IMR-90 (cell line): ENCODE measurements at regions not wholly inside any gene's neighbourhood (a gene's known extent, or its start where the extent isn't known, plus 50 kb on each side); places are given as distances from the start of the nearest gene placed in this dataset.

Source experiments
- ATAC-seq: fragments of 200-7000 bp; cut with Tn5 transposase; 2 replicates; pipeline ENCODE4 v1.9.1; 2020; ENCODE audit warnings: low read depth, mild to moderate bottlenecking, moderate library complexity
- BruUV-seq: library from RNA; stranded (reverse); fragments of 400-500 nt; replicated peaks from 2 replicates; lab custom pipeline; 2021; lab: Mats Ljungman, UMichigan
- CTCF ChIA-PET: fragments of 300-600 bp; formaldehyde crosslinking; extraction: SDS; loops from one replicate; lab custom pipeline; 2021; ENCODE audit warnings: antibody characterized with exemption; lab: Yijun Ruan, JAX
- POLR2A ChIA-PET: fragments of 300-600 bp; sonication (Branson Sonifier 250); formaldehyde crosslinking; loops from one replicate; lab custom pipeline; 2022; ENCODE audit warnings: antibody characterized with exemption; ENCODE audit not compliant: unreplicated experiment; lab: Charles Lee
- DNase-seq: peaks from one replicate; pipeline ENCODE4 v3.0.0; 2013
- H2AFZ ChIP-seq: replicated peaks from 2 replicates; pipeline ENCODE3; 2013; ENCODE audit warnings: low read length, mild to moderate bottlenecking; ENCODE audit not compliant: poor library complexity
- H2AK5ac ChIP-seq: 2 replicates; pipeline ENCODE4 v1.6.1; 2013; ENCODE audit warnings: low read depth, low read length, inconsistent platforms
- H2AK9ac ChIP-seq: replicated peaks from 2 replicates; pipeline ENCODE3; 2013; ENCODE audit warnings: mild to moderate bottlenecking, low read depth, low read length, moderate library complexity; ENCODE audit not compliant: poor library complexity
- H2BK120ac ChIP-seq: 2 replicates; pipeline ENCODE4 v1.6.1; 2013; ENCODE audit warnings: low read depth, low read length, inconsistent platforms
- H2BK15ac ChIP-seq: 3 replicates; pipeline ENCODE4 v1.6.1; 2013; ENCODE audit warnings: low read depth, low read length, inconsistent platforms
- H2BK20ac ChIP-seq: 2 replicates; pipeline ENCODE4 v1.6.1; 2013; ENCODE audit warnings: low read depth, mild to moderate bottlenecking, inconsistent platforms, low read length, moderate library complexity
- H2BK5ac ChIP-seq: 2 replicates; pipeline ENCODE4 v1.6.1; 2013; ENCODE audit warnings: mild to moderate bottlenecking, low read depth, low read length, inconsistent platforms; ENCODE audit not compliant: poor library complexity, severe bottlenecking
- H3K14ac ChIP-seq: replicated peaks from 2 replicates; pipeline ENCODE4 v1.6.1; 2013; ENCODE audit warnings: low read depth, low read length, inconsistent platforms
- H3K18ac ChIP-seq: 2 replicates; pipeline ENCODE4 v1.6.1; 2013; ENCODE audit warnings: low read depth, low read length, control low read depth
- H3K23ac ChIP-seq: 2 replicates; pipeline ENCODE4 v1.6.1; 2013; ENCODE audit warnings: low read depth, low read length, inconsistent platforms
- H3K27ac ChIP-seq: 2 replicates; pipeline ENCODE4 v1.5.1; 2013; ENCODE audit warnings: mild to moderate bottlenecking, control low read depth, low read length; ENCODE audit not compliant: insufficient read depth
- H3K27me3 ChIP-seq: 2 replicates; pipeline ENCODE4 v1.6.1; 2013; ENCODE audit warnings: low read length; ENCODE audit not compliant: control insufficient read depth, insufficient read depth
- H3K36me3 ChIP-seq: 2 replicates; pipeline ENCODE4 v1.6.1; 2013; ENCODE audit warnings: low read length, mixed read lengths; ENCODE audit not compliant: control insufficient read depth, insufficient read depth
- H3K4ac ChIP-seq: 2 replicates; pipeline ENCODE4 v1.6.1; 2013; ENCODE audit warnings: low read depth, low read length, inconsistent platforms
- H3K4me1 ChIP-seq: 2 replicates; pipeline ENCODE4 v1.6.1; 2013; ENCODE audit warnings: low read length, mixed read lengths; ENCODE audit not compliant: control insufficient read depth, insufficient read depth
- H3K4me2 ChIP-seq: 2 replicates; pipeline ENCODE4 v1.6.1; 2013; ENCODE audit warnings: low read depth, mild to moderate bottlenecking, control low read depth, low read length, moderate library complexity
- H3K4me3 ChIP-seq: 2 replicates; pipeline ENCODE4 v1.5.1; 2013; ENCODE audit warnings: low read depth, mild to moderate bottlenecking, control low read depth, low read length, moderate library complexity; ENCODE audit not compliant: insufficient read depth
- H3K56ac ChIP-seq: 2 replicates; pipeline ENCODE4 v1.6.1; 2013; ENCODE audit warnings: low read length, inconsistent platforms; ENCODE audit not compliant: insufficient read depth; ENCODE audit errors: extremely low read depth
- H3K79me1 ChIP-seq, 2 experiments: 2 replicates each; pipeline ENCODE4 v1.6.1; 2013; ENCODE audit warnings: low read length in 2 of 2, inconsistent platforms in 1 of 2, low read depth in 1 of 2
- H3K9ac ChIP-seq: 2 replicates; pipeline ENCODE4 v1.6.1; 2013; ENCODE audit warnings: low read depth, low read length, control low read depth
- H3K9me1 ChIP-seq: 2 replicates; pipeline ENCODE4 v1.6.1; 2013; ENCODE audit warnings: low read length, inconsistent platforms; ENCODE audit not compliant: insufficient read depth
- H3K9me3 ChIP-seq: 2 replicates; pipeline ENCODE4 v1.6.1; 2013; ENCODE audit warnings: low read length; ENCODE audit not compliant: control insufficient read depth, insufficient read depth
- H4K20me1 ChIP-seq: 2 replicates; pipeline ENCODE4 v1.6.1; 2013; ENCODE audit warnings: low read length, inconsistent platforms; ENCODE audit not compliant: insufficient read depth
- H4K5ac ChIP-seq: 2 replicates; pipeline ENCODE4 v1.6.1; 2013; ENCODE audit warnings: mild to moderate bottlenecking, low read depth, low read length, control low read depth
- H4K8ac ChIP-seq, 2 experiments: 2 replicates each; pipeline ENCODE4 v1.6.1; 2013; ENCODE audit warnings: low read depth in 2 of 2, low read length in 2 of 2, control low read depth in 1 of 2, inconsistent platforms in 1 of 2
- H4K91ac ChIP-seq: 2 replicates; pipeline ENCODE4 v1.6.1; 2013; ENCODE audit warnings: low read depth, low read length, inconsistent platforms; ENCODE audit not compliant: insufficient read depth
- BHLHE40 ChIP-seq: fragments of 150-350 bp; IDR thresholded peaks from 2 replicates; pipeline ENCODE4 v1.6.1; 2016; ENCODE audit warnings: mild to moderate bottlenecking, low read depth, low read length
- CEBPB ChIP-seq: IDR thresholded peaks from 2 replicates; pipeline ENCODE4 v1.6.1; 2012; ENCODE audit warnings: low read depth, low read length, improper control_type of control experiment
- CHD1 ChIP-seq: IDR thresholded peaks from 2 replicates; pipeline ENCODE4 v1.6.1; 2012; ENCODE audit warnings: low read depth, low read length, improper control_type of control experiment
- CTCF ChIP-seq: conservative IDR thresholded peaks from 2 replicates; pipeline ENCODE4 v1.5.1; 2012; ENCODE audit warnings: mild to moderate bottlenecking, low read depth, low read length, improper control_type of control experiment
- ELK1 ChIP-seq: fragments of 150-350 bp; IDR thresholded peaks from 2 replicates; pipeline ENCODE4 v1.6.1; 2016; ENCODE audit warnings: low read depth, mild to moderate bottlenecking, low read length, moderate library complexity, borderline replicate concordance
- FOS ChIP-seq: fragments of 150-350 bp; IDR thresholded peaks from 2 replicates; pipeline ENCODE4 v1.6.1; 2016; ENCODE audit warnings: low read depth, low read length
- MAFK ChIP-seq: IDR thresholded peaks from 2 replicates; pipeline ENCODE4 v1.6.1; 2012; ENCODE audit warnings: low read depth, low read length, improper control_type of control experiment
- MXI1 ChIP-seq: IDR thresholded peaks from 2 replicates; pipeline ENCODE4 v1.6.1; 2012; ENCODE audit warnings: low read depth, mild to moderate bottlenecking, low read length, moderate library complexity, borderline replicate concordance
- RAD21 ChIP-seq: IDR thresholded peaks from 2 replicates; pipeline ENCODE4 v1.6.1; 2012; ENCODE audit warnings: low read length, improper control_type of control experiment
- RCOR1 ChIP-seq: IDR thresholded peaks from 2 replicates; pipeline ENCODE4 v1.6.1; 2012; ENCODE audit warnings: mild to moderate bottlenecking, low read length, improper control_type of control experiment; ENCODE audit not compliant: insufficient replicate concordance
- RFX5 ChIP-seq: IDR thresholded peaks from 2 replicates; pipeline ENCODE4 v1.8.0; 2012; ENCODE audit warnings: low read depth, mild to moderate bottlenecking, low read length, moderate library complexity
- SMC3 ChIP-seq: fragments of 150-350 bp; IDR thresholded peaks from 2 replicates; pipeline ENCODE4 v1.6.1; 2016; ENCODE audit warnings: low read depth, mild to moderate bottlenecking, antibody characterized with exemption, low read length, moderate library complexity
- WGBS, 2 experiments: methylation state at CpG; one replicate each; pipeline versions ENCODE4 v1.1.5 to v1.1.7; 2013; ENCODE audit warnings: missing lambda C conversion rate in 2 of 2; ENCODE audit not compliant: insufficient read length in 1 of 2; ENCODE audit errors: extremely low coverage in 2 of 2; 5-methylcytosine and 5-hydroxymethylcytosine counted together
- dilution Hi-C: fragments of 300-500 bp; cut with HindIII; formaldehyde crosslinking; loops from one replicate; pipeline ENCODE4 v1.14.3; 2018; ENCODE audit warnings: low sequenced_read_pairs; ENCODE audit not compliant: unreplicated experiment
- in situ Hi-C: fragments of 300-500 bp; cut with MboI; formaldehyde crosslinking; loops from 3 replicates; pipeline ENCODE4 v1.14.3; 2019; ENCODE audit warnings: low sequenced_read_pairs, inconsistent platforms, mixed read lengths
- intact Hi-C: fragments of 100-400 bp; cut with micrococcal nuclease; formaldehyde crosslinking; loops from 2 replicates; pipeline ENCODE4 v1.10.0; 2022
- TF ChIP-seq, protein P1 (sequence below): fragments of 150-350 bp; IDR thresholded peaks from 2 replicates; pipeline ENCODE4 v1.6.1; 2017; ENCODE audit warnings: mild to moderate bottlenecking, antibody characterized with exemption, low read length, low read depth

- Histone ChIP-seq H3K14ac (no peak overlapping the region), H3K4me2 (no peak overlapping the region), H2BK120ac (no peak overlapping the region), H3K9me3 (peaks cover 3% of the 10 kb centered on the region), H2AK5ac (no peak overlapping the region), H3K9me1 (no peaks in the 10 kb centered on the region), H2AK9ac (no peak overlapping the region), H3K27ac (no peak overlapping the region), H4K8ac (no peak overlapping the region), H2BK20ac (no peak overlapping the region), H4K91ac (no peak overlapping the region), H3K56ac (no peak overlapping the region), H3K27me3 (no peaks in the 10 kb centered on the region), H4K5ac (no peak overlapping the region), H2BK5ac (no peak overlapping the region), H2AFZ (no peak overlapping the region), H2BK15ac (no peak overlapping the region), H3K79me1 (no peaks in the 10 kb centered on the region), H4K20me1 (no peaks in the 10 kb centered on the region), H3K4me3 (no peak overlapping the region), H3K9ac (no peak overlapping the region), H3K36me3 (no peaks in the 10 kb centered on the region), H3K23ac (no peak overlapping the region), H3K4ac (no peak overlapping the region), H3K4me1 (no peaks in the 10 kb centered on the region), H3K18ac (no peak overlapping the region)
- ATAC-seq: no peak
- in situ Hi-C loops (no loop called here), intact Hi-C loops (no loop called here), dilution Hi-C loops (no loop called here)
- POLR2A ChIA-PET: no interaction called here
- no peak for DNase-seq
- BruUV-seq: no TSS peak
- CTCF ChIA-PET: no interaction called here
- no peak for TF ChIP-seq CHD1
- no peak for TF ChIP-seq MAFK
- TF ChIP-seq RFX5: no peak
- TF ChIP-seq ELK1: no peak
- no peak for TF ChIP-seq CTCF
- TF ChIP-seq RCOR1: no peak
- TF ChIP-seq FOS: no peak
- no peak for TF ChIP-seq CEBPB
- no peak for TF ChIP-seq SMC3
- no peak for TF ChIP-seq RAD21
- no peak for TF ChIP-seq MXI1
- TF ChIP-seq BHLHE40: no peak
- TF ChIP-seq, protein P1, sequence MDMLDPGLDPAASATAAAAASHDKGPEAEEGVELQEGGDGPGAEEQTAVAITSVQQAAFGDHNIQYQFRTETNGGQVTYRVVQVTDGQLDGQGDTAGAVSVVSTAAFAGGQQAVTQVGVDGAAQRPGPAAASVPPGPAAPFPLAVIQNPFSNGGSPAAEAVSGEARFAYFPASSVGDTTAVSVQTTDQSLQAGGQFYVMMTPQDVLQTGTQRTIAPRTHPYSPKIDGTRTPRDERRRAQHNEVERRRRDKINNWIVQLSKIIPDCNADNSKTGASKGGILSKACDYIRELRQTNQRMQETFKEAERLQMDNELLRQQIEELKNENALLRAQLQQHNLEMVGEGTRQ: no peak
- WGBS, 2 experiments: no CpG with 5 or more reads among the region's 5 CpGs
These were observed 103.0 kb upstream of the SHISA6 start for GRCh38 chr17:11138023-11138422.
